Hematopoietic multipotent progenitor cell treated with erythropoietin and hydrocortisone succinate and interleukin-3 and kit ligand, for 6 days (in vitro differentiated cells): ENCODE measurements at regions not wholly inside any gene's neighbourhood (a gene's known extent, or its start where the extent isn't known, plus 50 kb on each side); places are given as distances from the start of the nearest gene placed in this dataset.

ENCODE experiments used
- DNase-seq: peaks from one replicate; pipeline ENCODE4 v3.0.0-alpha.2; 2015

DNA sequence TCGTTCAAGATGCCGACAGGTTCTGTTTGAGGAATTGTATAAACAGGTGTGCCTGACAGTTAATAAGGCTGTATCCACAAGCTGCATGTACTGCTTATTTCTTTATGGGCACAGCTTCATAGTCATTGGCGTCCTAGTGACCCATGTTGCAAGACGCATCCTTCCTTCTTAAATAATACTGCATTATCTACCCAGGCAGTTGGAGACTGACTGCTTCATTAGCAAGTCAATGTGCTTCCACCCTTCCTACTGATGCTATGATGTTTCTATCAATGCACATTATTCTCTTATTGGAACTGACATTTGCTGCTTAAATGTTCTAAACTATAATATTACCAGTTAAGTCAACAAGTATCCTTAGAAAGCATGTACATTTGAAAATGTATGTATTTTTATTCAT, 950.0 kb upstream of the MIR17HG start:
- DNase-seq = no peak

DNA sequence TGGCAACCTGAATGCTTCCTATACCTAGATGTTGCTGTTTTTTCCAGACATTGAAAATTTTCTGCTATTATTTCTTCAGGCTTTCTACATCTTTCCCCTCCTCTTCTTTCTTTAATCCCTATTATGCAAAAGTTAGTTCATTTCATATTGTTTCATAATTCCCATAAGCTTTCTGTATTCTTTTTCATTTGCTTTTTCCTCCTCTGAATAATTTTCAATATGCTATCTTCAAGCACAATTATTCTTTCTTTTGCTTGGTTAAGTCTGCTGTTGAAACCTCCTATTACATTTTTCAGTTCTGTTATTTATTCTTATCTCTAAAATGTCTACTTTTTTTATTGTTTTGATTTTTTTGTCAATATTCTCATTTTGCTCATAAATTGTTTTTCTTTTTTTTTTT, 947.1 kb upstream of the MIR17HG start:
- no peak for DNase-seq

DNA sequence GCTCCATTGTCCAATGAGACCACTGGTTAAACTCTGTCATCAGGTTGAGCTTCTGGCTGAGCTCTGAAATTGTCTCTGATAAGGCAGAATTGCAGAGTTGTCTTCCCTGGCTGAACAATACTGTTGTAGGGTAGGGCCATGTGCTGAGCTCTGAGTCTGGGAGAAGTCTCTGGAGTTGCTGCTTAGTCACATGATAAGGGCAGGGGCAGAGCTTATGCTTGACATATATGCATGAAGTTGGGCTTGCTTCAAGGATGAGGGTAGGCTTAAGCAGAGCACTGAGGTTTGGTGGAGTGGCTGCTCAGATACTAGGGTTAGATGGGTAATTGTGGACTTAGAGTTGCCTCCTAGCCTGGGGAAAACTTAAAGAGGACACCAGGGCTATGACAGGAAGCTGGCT, 946.3 kb upstream of the MIR17HG start:
- no peak for DNase-seq

DNA sequence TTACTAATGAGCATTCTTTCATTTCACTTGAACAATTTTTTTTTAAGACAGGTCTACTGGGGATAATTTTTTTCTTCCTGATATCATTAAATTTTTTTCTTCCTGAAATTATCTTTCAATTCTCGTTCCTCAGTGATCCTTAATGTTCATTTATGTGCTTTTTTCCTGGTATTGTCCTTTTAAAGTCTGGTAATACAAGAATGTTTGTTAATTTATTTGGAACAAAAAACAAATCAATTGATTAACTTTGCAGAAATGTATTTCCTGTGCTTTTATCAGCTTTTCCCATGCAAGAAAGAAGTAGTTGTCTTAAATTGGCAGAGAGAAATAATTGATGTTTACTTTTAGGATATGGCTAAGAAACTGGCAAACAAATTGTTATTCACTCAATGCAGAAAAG, 945.4 kb upstream of the MIR17HG start:
- no peak for DNase-seq

DNA sequence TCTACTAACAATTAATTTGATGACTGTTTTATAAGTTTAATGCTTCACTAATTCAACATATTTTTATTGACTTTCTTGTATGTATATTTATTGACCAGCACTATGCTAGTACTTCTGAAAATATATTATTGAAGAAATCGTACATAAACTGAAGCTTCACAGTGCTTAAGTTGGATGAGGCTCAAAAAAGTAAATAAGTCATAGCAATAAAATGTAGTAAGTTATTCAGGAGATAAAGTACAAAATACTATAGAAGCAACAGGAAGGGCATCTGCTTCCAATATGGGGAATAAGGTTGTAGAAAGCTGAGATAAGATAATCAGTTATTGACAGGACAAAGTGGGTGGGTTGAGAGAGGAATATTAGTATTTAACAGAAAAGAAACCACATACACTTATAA, 944.9 kb upstream of the MIR17HG start:
- no peak for DNase-seq

DNA sequence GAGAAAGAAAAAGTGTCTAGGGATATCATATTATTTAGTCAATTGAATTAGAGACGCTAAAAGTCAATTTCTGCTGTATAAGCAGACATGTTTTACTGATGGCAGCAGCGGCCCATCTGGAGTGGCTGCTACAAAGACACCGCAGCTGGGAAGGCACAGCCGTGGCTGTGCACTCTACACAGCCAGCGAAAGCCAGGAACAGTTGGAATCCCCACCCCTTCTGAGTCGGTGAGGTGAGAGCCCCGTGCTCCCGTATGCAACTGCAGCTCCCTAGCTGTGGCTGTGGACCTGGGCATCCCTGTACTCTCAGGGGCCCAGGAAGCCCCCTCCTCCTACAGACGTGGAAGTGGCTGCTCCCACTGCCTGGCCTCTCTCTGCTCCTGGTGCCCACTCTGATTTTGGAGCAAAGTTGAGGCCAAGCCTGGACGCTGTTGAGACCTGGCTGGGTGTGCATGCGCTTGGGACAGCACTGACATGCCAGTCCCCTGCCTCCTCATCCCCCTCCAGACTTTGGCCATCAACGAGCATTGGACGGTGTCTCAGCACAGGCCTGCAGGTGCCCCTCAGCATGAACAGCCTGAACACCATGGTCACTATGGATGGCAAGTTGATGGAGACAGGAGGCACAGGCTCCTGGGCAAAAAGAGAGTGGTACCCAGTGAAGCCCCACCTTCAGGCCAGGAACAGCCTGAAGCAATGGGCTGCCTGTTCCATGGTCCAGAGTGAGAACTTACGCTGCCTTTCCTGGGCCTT, 944.0 kb upstream of the MIR17HG start:
- no peak for DNase-seq

DNA sequence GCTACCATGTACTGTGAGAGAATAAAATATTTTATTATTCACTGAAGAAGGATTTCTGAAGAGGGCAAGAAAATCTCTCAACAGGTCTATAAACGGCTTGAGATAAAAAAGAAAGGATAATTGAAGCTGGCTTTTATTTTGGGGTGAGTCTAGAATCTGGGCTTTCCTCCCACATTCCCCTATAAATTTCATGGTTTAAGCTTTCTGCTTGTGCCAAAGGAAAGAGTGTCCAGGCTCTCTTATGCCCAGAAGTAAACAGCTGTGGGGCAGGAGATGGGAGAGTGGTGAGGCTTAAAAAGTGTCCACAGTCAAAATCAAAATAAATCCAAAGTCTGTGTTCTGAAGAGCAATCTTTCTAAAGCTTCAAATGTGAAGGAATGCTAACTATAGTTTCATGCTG, 942.2 kb upstream of the MIR17HG start:
- DNase-seq = no peak

DNA sequence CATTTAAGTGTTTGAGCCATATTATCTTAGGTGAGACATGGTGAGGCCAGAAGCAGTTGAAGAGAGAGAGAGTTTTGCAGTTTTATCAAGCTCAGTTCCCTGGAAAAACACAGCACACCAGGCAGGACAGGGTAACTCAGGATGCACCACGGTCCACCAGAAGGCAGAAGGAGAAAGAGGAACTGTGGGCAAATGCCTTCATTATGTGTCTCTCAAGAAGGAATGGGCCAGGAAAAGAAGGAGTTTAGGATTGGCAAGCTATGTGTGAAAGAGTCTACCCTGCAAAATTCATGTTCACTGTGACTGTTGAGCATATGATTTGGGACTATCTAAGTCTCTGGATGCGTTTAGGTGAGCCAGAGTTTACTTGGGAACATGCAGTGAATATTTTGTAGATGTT, 934.5 kb upstream of the MIR17HG start:
- DNase-seq = no peak

DNA sequence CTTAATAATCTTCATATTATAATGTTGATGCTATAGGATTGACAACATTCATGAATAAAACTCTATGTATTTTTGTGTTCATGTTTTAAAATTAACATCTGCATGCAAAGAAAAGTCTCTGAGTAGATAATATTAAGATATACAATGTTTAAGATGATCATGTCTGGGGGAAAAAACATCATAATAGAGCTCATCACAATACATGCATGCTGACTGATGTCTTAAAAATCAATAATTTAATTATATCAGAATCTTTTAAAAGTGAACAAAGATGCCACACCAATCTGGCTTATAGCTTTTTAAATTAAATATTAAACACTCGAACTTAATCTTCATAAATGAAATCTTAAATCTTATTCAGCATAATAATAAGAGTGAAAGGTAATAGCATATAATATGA, 933.9 kb upstream of the MIR17HG start:
- no peak for DNase-seq

DNA sequence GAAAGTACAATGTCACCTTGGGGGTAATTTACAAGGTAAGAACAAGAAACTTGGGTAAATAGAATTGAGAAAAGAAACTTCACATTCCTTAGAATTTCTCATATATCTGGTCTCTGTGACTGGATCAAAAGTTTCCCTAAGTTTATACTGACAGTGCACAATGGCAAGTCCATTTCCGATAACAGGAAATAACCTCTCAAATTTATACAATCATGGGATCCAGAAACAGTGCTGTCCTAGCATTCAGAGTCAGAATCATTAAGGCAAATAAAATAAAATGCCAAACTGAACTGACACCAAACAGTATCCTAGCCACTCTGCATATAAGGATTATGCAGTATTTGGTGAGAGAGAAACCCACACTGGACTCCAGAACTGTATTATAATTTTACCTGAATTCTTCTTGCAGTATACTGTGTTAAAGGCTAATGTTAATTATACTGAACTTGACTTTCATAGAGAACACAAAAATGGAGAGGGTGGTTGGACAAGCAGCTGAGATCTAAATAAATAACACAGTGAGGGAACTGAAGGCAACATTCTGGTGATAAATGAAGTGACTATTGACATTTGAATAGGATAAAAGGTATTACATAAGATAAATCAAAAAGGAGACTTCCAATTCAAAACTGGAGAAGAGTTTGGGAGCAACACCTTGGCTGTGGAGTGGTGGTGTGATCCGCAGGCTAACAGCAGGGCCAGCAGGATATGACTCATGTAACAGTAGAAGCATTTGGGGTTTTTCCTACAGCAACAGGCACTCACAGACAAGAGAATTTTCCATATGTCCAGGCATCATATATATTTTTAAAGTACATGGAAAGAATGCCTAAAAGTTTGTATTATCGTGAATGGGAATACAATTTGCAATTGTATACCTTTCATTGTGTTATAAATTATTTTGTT, 932.5 kb upstream of the MIR17HG start:
- DNase-seq = no peak

DNA sequence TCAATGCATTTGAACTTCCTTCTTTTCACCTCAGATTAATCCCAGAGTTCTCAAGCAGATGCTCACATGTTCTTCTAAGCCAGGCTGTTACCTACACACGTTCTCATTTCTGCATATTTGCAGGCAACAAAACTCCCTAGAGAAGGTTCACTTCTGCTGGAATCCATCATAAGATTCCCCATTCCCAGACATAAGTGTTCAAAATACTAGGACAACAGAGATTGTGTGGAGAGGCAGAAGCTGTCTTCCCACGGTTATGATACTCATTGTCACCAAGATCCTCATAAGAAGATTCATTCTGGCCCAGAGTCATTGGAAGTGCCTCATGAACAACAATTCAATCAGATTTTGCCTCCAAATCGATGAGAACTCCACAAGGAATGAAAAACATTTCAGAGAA, 931.6 kb upstream of the MIR17HG start:
- DNase-seq = no peak

DNA sequence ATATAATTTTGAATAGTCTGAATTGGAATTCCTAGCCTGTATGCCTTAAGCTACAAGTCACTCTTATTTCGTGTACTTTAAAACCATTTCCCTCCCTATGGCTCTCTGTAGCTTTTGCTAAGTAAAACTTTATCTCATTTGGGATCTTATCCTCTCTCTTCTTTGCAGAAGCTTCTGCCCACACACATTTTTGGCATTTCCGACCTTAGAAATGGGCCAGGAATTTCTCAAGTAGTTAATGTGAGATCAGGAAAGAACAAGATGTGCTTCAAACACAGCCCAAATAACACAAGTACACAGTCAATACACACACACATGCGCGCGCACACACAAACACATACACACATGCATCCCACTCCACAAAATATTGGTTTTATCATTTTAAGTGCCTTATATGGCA, 931.0 kb upstream of the MIR17HG start:
- no peak for DNase-seq

DNA sequence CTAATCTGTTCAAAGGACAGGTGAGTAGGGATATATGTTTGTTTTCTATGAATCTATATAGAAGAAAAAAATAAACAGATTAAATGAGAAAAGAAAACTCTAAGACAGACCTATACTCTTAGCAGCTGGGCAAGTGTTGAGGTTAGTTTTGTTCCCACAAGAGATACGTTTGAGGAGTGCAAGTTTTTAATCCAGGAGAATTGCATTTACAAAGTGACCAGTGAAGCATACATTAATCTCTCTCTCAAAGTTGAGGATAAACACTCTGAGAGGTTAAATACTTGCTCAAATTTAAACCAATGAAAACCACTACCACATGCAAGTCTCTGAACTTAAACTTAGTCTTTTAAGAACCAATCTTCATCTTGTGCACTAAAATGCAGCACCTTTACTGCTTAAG, 930.5 kb upstream of the MIR17HG start:
- no peak for DNase-seq

DNA sequence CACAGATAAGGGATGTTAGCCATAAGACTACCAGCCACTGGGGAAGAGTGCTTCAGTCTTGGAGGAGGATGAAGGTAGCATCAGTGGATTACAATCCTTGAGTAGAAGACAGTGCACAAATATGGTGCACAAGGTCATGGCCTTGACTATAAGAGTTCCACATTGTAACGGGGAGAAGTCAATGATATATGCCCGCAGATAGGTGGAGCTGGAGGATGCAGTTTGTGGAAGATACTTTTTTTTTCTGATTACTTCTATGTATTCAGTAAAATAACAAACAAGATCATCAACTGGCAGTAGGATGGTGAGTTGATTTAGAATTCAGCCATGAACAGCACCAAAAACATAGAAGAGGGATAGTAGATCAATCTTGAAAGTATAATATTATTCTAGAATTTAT, 926.8 kb upstream of the MIR17HG start:
- DNase-seq = no peak

DNA sequence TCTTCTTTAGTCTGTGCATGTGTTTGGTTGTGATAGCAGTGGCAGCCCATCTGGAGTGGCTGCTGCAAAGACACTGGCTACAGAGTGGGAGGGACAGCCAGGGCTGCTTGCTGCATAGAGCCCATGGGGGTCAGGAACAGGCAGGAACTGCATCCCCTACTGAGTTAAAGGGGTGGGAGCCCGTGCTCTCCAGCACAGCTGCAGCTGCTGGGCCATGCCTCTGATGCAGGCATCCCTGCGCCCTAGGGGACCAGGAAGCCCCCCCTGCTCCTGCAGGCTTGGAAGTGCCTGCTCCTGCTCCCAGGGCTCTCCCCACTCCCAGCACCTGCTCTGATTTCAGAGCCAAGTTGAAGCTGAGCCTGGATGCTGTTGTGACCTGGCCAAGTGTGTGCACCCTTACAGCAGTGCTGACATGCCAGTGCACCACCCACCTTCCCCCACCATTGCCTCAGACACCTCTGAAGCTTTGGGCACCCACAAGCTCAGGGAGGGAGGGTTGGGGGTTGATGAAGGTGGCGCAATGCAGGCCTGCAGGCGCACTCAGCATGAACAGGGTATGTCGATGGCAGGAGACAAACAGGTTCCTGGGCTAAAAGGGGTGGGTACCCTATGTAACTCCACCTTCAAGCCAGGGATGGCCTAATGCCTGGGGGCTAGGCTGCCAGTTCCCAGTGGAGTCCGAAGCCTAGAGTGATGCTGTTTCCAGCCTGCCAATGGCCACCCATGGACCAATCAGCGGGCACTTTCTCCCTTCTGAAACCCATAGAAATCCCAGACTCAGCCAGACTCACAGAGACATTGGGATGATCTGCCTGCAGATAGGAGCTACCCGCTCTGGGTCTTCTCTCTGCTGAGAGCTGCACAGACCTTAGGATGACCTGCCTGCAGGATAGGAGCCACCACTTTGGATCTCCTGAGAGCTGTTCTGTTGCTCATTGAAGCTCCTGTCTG, 919.9 kb upstream of the MIR17HG start:
- DNase-seq = no peak

DNA sequence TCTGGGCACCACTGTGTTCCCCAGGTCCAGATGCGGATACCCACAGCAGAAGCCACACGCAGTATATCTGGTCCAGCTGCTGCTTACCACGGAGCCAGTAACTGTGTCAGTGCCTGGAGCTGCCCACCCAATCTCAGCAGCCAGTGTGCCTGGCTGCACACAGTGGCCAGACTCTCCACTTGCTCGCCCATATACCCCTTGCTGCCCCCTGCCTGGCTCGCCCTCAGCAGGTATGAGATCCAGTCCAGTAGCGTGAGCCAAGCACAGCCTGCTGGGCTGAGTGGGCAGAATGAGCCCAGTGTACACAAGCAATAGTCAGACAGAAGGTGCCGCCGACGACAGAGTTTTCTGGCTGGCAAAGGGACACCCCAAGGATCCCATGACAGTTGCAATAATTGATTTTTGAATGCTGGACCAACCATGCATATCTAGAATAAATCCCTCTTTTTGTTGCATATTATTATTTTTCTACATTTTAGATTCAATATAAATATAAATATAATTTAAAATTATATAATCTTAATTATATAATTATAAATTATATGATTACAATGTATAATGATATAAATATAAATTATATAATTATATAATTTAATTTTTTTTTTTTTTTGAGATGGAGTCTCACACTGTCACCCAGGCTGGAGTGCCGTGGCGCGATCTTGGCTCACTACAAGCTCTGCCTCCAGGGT, 918.8 kb upstream of the MIR17HG start:
- no peak for DNase-seq

DNA sequence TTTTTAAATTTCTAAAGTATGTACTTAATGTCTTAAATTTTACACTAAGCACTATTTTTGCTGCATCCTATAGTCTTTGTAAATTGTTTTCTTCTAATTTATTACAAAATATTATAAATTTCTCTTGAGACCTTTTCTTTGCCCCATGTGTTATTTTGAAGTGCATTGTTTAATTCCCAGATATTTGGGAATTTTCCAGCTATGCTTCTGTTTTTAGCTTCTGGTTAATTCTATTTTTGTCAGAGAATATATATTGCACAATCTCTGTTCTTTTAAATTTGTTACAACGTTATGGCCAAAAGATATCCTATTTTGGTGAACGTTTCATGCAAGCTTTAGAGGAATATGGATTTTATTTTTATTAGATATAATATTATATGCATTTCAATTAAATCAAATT, 917.4 kb upstream of the MIR17HG start:
- DNase-seq = no peak

DNA sequence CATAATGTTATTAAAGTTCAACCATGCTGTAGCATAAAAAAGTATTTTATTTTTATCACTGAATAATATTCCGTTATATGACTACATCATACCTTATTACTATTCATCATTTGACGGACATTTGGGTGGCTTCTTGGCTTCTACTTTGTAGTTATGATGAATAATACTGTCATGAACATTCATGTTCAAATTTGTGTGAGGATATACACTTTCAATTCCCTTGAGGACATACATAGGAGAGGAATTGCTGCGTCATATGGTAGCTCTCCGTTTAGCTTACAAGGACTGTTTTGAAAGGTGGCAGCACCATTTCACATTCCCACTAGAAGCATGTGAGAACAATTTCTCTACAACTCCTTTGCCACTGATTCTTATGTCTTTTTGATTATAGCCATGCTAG, 910.8 kb upstream of the MIR17HG start:
- no peak for DNase-seq

DNA sequence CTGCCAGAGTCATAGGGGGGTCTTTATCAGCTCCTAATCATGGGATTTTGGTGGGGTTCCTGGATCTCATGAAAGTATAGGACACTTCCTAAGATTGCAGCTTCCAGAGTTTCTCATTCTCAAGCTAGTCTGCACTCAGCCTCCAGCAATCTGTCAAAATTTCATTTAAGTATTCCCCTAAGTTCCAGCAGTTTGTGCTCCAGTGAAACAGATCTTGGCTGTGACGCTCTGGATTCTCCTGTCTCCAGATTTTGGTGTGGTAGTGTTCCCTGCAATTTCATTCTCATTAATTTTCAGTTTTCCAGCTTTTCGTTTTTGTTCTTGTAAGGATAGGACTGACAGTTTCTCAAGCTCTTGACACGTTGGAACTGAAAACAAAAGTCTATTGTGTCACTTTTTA, 908.9 kb upstream of the MIR17HG start:
- DNase-seq = no peak

DNA sequence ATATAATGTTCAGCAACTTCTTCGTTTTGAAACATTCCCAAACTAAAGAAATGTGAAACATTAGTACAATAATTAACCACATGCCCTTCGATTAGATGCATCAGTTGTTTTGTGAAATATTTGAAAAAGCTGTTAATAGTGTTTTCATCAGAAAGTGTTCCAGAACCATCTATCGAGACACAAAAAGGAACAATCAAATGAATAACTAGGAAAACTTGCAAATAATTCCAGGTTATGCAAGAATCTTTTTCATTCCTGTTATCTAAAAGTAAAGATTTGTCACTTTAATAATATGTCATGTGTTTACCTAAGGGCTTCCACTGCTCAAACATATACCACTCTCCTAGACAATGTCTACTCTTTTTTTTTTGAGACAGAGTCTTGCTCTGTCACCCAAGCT, 904.2 kb upstream of the MIR17HG start:
- no peak for DNase-seq

DNA sequence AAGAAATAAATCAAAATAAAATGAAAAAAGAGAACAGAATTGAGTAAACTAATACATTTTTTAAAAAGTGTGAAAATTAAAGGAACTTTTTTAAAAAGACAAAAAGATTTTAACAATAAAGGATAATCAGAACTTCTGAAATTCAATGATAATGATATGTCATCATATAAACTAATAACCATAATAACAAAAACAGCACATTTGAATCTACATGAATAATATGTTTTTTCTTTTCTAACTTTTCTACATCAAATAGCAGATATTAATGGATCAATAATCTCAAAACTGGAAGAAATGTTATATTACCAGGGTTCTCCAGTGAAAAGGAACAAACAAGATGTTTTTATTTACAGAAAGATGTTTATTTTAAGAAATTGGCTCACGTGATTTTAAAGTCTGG, 903.3 kb upstream of the MIR17HG start:
- no peak for DNase-seq

DNA sequence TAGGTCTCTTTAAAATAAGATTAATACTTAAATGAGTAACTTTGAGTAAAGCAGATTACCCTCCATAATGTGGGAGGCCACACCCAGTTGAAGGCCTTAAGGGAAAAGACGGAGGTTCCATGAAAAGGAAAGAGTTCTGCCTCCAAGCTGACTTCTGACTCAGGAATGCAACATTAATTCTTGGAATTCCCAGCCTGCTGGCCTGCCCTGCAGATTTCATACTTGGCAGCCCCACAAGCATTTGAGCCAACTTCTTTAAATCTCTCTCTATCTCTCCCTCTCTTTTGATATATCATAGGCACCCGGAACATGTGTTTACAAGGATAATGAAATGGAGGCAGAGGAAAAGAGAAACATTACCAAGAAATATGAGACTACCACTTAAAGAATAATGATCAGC, 902.3 kb upstream of the MIR17HG start:
- no peak for DNase-seq
